Panc1 (cell line): ENCODE measurements at regions not wholly inside any gene's neighbourhood (a gene's known extent, or its start where the extent isn't known, plus 50 kb on each side); places are given as distances from the start of the nearest gene placed in this dataset.

Experiments used
- CTCF ChIP-seq: fragments of 450-650 bp; IDR thresholded peaks from 2 replicates; pipeline ENCODE4 v1.5.1; 2017; ENCODE audit warnings: mild to moderate bottlenecking
- POLR2AphosphoS5 ChIP-seq: IDR thresholded peaks from 2 replicates; pipeline ENCODE4 v1.6.1; 2012; ENCODE audit warnings: mild to moderate bottlenecking, low read depth, low read length, moderate library complexity

DNA sequence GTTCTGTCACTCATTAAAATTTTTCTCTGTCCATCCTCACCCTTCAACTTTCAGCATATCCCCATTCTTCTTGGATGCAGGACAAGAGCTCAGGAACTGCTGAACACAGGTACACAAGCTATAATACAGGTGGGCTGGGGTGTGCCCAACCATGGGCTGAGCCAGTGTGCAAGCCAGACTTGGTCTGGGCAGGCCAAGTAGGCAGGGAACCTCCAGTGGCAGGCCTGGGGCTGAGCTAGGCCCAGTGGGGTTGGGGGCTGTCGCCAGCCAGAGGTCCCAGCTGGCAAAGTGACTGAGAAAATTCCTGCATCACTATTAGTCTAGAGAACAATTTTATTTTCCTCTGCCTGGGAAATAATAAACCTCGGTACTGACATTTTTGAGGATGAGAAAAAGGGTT is 202.9 kb downstream of the LRRC3B start:
- TF ChIP-seq POLR2AphosphoS5 (no peak), CTCF (no peak)
